ENCODE measurements at regions not wholly inside any gene's neighbourhood (a gene's known extent, or its start where the extent isn't known, plus 50 kb on each side); places are given as distances from the start of the nearest gene placed in this dataset.

DNA sequence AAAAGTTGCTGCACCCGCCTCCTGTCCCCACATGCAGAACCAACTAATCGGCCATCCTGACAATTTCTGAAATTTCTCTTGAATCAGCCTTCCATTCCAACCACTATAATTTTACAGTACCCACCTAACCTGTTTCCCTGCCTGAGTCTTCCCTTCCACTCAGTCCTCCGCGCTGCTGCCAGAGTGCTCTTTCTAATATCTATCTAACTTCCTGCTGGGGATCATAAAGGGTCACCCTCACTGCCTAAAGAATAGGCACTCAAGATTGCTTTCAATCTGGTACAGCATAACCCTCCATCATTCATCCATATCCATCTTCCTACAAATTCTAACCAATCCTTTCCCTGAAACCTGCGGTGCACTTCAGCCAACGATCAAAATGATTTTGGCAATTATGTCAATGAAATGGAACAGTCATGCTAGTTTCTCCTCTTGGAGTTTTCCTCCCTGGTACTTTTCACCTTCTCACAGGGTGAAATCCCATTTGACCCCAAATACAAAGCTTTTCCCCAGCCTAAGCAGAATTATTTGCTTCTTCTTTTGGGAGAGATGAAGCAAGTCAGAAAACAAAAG is 117.5 kb upstream of the BEND6 start:
- TF ChIP-seq SIN3A (IDR thresholded peaks at IDR 0.05; ENCODE audit: borderline replicate concordance, insufficient read depth, low read length) (no peak), TAF1 (IDR thresholded peaks at IDR 0.05; ENCODE audit: borderline replicate concordance, insufficient read depth, low read length) (no peak), FOXP2 (optimal IDR thresholded peaks at IDR 0.05; ENCODE audit: borderline replicate concordance, extremely low read depth, extremely low read length, insufficient read depth) (no peak), POLR2AphosphoS5 (IDR thresholded peaks at IDR 0.05; ENCODE audit: low read depth, low read length) (no peak)
- TF ChIP-seq, protein P1, sequence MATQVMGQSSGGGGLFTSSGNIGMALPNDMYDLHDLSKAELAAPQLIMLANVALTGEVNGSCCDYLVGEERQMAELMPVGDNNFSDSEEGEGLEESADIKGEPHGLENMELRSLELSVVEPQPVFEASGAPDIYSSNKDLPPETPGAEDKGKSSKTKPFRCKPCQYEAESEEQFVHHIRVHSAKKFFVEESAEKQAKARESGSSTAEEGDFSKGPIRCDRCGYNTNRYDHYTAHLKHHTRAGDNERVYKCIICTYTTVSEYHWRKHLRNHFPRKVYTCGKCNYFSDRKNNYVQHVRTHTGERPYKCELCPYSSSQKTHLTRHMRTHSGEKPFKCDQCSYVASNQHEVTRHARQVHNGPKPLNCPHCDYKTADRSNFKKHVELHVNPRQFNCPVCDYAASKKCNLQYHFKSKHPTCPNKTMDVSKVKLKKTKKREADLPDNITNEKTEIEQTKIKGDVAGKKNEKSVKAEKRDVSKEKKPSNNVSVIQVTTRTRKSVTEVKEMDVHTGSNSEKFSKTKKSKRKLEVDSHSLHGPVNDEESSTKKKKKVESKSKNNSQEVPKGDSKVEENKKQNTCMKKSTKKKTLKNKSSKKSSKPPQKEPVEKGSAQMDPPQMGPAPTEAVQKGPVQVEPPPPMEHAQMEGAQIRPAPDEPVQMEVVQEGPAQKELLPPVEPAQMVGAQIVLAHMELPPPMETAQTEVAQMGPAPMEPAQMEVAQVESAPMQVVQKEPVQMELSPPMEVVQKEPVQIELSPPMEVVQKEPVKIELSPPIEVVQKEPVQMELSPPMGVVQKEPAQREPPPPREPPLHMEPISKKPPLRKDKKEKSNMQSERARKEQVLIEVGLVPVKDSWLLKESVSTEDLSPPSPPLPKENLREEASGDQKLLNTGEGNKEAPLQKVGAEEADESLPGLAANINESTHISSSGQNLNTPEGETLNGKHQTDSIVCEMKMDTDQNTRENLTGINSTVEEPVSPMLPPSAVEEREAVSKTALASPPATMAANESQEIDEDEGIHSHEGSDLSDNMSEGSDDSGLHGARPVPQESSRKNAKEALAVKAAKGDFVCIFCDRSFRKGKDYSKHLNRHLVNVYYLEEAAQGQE (IDR thresholded peaks at IDR 0.05; ENCODE audit: insufficient read depth in 1 of 2, low read depth in 2 of 2, low read length in 2 of 2) = no peak

DNA sequence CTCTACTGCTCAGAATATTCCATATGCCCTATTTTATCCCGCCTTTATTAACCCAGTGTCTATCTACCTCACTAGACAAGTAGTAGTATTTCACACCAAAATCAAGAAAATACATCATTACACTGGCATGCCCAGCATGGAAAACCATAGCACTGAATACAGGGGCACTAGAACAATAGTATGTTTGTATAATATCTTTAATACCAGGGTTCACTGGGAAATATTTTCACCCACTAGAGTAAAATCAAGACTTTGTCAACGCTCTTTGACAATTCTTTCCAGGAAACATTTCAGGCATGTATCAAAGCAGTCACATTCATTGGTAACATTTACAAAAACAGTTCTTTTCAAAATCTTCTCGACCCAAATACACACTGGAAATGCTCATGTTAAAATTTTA is 119.3 kb upstream of the BEND6 start:
- TF ChIP-seq TAF1 (IDR thresholded peaks at IDR 0.05; ENCODE audit: borderline replicate concordance, insufficient read depth, low read length) (no peak), FOXP2 (optimal IDR thresholded peaks at IDR 0.05; ENCODE audit: borderline replicate concordance, extremely low read depth, extremely low read length, insufficient read depth) (no peak), POLR2AphosphoS5 (IDR thresholded peaks at IDR 0.05; ENCODE audit: low read depth, low read length) (no peak), SIN3A (IDR thresholded peaks at IDR 0.05; ENCODE audit: borderline replicate concordance, insufficient read depth, low read length) (no peak)
- TF ChIP-seq, protein P1 (IDR thresholded peaks at IDR 0.05; ENCODE audit: insufficient read depth in 1 of 2, low read depth in 2 of 2, low read length in 2 of 2) = no peak

DNA sequence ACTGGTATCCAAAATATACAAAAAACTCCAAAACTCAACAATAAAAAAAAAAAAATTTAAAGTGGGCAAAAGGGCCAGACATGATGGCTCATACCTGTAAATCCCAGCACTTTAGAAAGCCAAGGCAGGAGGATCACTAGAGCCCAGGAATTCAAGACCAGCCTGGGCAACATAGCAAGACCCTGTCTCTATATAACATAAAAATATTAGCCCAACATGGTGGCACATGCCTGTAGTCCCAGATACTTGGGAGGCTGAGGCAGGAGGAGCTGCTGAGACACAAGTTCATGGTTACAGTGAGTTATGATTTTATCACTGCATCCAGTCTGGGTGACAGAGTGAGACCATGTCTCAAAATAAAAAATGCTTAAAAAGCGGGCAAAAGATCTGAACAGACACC is 121.0 kb upstream of the BEND6 start:
- TF ChIP-seq TAF1 (IDR thresholded peaks at IDR 0.05; ENCODE audit: borderline replicate concordance, insufficient read depth, low read length) = no peak
- TF ChIP-seq, protein P1 (IDR thresholded peaks at IDR 0.05; ENCODE audit: insufficient read depth in 1 of 2, low read depth in 2 of 2, low read length in 2 of 2) = no peak
- TF ChIP-seq POLR2AphosphoS5 (IDR thresholded peaks at IDR 0.05; ENCODE audit: low read depth, low read length) = no peak
- no peak for TF ChIP-seq FOXP2 (optimal IDR thresholded peaks at IDR 0.05; ENCODE audit: borderline replicate concordance, extremely low read depth, extremely low read length, insufficient read depth)
- TF ChIP-seq SIN3A (IDR thresholded peaks at IDR 0.05; ENCODE audit: borderline replicate concordance, insufficient read depth, low read length) = no peak

DNA sequence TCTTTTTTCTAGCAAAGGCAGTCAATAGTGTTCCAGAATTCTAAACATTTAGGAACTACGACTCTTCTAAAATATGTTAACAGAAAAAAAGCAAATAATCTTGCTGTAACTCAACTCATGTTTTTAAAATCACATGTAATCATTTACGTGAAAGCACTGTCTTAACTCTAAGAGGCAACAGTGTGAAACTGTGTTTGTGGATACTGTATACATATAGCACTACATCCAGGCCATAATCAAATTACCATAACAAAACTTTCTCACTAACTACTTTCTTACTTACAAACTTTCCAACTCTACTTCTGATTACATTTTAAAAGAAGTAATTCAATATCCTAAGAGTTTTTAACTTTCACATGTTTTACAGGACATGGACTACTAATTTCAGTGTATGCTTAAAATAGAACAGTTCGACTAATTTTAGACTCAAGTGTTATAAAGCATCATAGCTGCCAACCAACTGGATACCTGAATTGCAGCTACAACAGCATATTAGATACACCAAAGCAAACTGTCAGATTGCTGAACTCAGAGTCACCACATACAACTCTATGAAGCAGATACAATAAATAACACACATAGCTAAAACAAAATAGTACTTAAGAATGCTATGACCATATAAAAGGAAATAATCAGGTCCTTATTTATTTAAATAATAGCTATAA is 121.6 kb upstream of the BEND6 start:
- TF ChIP-seq TAF1 (IDR thresholded peaks at IDR 0.05; ENCODE audit: borderline replicate concordance, insufficient read depth, low read length) = no peak
- TF ChIP-seq, protein P1 (IDR thresholded peaks at IDR 0.05; ENCODE audit: insufficient read depth in 1 of 2, low read depth in 2 of 2, low read length in 2 of 2) = no peak
- TF ChIP-seq SIN3A (IDR thresholded peaks at IDR 0.05; ENCODE audit: borderline replicate concordance, insufficient read depth, low read length) = no peak
- TF ChIP-seq POLR2AphosphoS5 (IDR thresholded peaks at IDR 0.05; ENCODE audit: low read depth, low read length) = no peak
- TF ChIP-seq FOXP2 (optimal IDR thresholded peaks at IDR 0.05; ENCODE audit: borderline replicate concordance, extremely low read depth, extremely low read length, insufficient read depth) = no peak
